ENCODE measurements at regions not wholly inside any gene's neighbourhood (a gene's known extent, or its start where the extent isn't known, plus 50 kb on each side); places are given as distances from the start of the nearest gene placed in this dataset.

DNA sequence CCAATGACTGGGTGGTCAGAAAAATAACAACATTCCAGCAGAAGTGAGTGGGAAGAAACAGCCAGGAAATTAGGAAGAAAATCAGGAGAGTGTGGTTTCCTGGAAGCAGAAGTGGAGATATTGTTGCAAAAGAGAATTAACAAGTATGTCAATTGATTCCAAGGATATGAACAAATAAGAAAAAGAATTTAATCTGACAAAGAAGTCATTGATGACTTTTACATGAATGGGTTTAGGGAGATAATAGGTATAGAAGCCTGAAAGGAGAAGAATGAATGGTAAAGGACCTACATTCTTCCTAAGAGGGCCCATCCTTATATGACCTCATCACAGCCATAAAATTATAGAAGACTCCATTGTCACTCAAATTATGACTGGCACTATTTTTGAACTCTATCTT, 1440.1 kb downstream of the OTOL1 start:
- TF ChIP-seq EZH2 (IDR thresholded peaks at IDR 0.05) = no peak
- TF ChIP-seq, protein P1, sequence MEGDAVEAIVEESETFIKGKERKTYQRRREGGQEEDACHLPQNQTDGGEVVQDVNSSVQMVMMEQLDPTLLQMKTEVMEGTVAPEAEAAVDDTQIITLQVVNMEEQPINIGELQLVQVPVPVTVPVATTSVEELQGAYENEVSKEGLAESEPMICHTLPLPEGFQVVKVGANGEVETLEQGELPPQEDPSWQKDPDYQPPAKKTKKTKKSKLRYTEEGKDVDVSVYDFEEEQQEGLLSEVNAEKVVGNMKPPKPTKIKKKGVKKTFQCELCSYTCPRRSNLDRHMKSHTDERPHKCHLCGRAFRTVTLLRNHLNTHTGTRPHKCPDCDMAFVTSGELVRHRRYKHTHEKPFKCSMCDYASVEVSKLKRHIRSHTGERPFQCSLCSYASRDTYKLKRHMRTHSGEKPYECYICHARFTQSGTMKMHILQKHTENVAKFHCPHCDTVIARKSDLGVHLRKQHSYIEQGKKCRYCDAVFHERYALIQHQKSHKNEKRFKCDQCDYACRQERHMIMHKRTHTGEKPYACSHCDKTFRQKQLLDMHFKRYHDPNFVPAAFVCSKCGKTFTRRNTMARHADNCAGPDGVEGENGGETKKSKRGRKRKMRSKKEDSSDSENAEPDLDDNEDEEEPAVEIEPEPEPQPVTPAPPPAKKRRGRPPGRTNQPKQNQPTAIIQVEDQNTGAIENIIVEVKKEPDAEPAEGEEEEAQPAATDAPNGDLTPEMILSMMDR (IDR thresholded peaks at IDR 0.05) = no peak
